ENCODE measurements at regions not wholly inside any gene's neighbourhood (a gene's known extent, or its start where the extent isn't known, plus 50 kb on each side); places are given as distances from the start of the nearest gene placed in this dataset.

DNA sequence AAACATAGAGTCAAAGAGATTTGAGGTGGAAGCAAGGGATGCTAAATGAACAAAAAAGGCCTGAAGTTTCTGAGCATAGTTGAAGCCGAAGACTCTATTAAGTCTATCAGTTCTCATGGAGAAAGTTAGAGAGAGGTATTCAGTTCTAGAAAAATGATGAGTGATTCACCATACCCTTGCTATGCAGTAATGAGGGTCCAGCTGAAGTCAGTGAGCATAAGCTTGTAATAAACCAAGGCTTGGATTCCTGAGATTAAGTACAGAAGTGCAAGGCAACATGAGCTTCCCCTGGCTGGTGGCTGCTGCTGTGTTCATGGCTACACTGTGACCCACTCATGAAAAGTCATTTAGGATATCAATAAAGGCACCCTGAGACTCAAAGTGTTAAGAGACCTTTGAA lies 129.7 kb upstream of the MTAP start:
- DNase-seq (ENCODE audit: low read depth), result no peak
- TF ChIP-seq, protein P1, sequence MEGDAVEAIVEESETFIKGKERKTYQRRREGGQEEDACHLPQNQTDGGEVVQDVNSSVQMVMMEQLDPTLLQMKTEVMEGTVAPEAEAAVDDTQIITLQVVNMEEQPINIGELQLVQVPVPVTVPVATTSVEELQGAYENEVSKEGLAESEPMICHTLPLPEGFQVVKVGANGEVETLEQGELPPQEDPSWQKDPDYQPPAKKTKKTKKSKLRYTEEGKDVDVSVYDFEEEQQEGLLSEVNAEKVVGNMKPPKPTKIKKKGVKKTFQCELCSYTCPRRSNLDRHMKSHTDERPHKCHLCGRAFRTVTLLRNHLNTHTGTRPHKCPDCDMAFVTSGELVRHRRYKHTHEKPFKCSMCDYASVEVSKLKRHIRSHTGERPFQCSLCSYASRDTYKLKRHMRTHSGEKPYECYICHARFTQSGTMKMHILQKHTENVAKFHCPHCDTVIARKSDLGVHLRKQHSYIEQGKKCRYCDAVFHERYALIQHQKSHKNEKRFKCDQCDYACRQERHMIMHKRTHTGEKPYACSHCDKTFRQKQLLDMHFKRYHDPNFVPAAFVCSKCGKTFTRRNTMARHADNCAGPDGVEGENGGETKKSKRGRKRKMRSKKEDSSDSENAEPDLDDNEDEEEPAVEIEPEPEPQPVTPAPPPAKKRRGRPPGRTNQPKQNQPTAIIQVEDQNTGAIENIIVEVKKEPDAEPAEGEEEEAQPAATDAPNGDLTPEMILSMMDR (IDR thresholded peaks at IDR 0.05; ENCODE audit: insufficient read depth, low read depth, low read length), result no peak
- H3K4me3 ChIP-seq (ENCODE audit: low read depth, low read length), result no peak overlapping the region

DNA sequence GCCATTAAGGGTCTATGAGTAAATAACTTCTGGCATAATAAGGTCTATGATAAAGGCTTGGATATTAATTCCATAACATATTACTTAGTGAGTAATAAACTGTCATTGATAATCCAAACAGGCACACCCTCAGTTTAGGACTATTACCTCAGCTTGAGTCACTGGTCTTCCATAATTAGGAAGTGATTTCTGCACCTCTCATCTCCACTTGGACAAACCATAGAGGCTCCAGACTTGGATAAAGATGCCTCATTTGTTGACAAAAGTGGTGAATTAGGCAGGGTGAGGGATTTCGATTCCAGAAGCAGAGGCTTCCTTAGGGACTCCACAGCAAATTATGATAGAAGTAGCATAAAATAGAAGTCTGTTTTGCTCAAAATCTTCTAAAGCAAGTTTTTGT lies 127.5 kb upstream of the MTAP start:
- DNase-seq (ENCODE audit: low read depth), result no peak
- TF ChIP-seq, protein P1 (IDR thresholded peaks at IDR 0.05; ENCODE audit: insufficient read depth, low read depth, low read length), result no peak
- H3K4me3 ChIP-seq (ENCODE audit: low read depth, low read length), result no peak overlapping the region

DNA sequence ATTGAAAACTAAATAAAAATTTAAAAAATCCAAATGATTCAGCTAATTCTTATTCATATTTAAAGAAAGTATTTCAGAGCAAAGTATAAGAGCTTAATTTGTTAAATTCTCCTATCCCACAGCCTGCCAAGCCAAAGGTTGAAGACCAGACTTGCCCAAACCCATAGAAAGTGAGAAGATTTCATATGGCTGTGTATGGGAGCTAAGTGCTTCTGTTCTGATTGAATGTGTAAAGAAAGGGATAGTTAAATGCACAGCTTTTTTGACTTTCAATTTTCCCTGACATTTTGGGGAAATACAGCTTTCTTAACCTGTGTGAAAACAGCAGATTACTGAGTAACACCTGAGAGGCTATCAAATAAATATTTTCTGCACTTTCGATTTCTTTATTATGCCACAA lies 125.0 kb upstream of the MTAP start:
- H3K4me3 ChIP-seq (ENCODE audit: low read depth, low read length), result peak overlapping the region; percentile 28
- no peak for DNase-seq (ENCODE audit: low read depth)
- TF ChIP-seq, protein P1 (IDR thresholded peaks at IDR 0.05; ENCODE audit: insufficient read depth, low read depth, low read length), result no peak

DNA sequence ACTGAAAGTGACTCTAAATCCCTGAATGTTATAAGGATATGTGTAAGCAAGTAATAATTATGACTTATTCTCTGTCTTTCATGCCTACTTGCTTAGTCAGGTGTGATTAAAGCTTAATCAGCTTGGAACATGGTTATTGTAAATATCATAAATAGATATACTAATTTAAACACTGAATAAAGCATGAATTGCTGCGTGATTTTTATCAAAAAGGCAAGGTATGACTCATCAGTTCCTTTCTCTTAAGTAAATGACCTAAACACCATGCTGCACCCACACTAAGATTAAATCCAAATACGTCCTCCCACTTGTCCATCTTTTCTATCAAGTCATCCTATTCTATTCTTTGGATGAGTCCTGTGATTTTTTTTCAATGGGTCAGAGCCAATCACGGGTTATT lies 124.6 kb upstream of the MTAP start:
- peak; percentile 84 for DNase-seq (ENCODE audit: low read depth)
- peak overlapping the region; percentile 28 for H3K4me3 ChIP-seq (ENCODE audit: low read depth, low read length)
- TF ChIP-seq, protein P1 (IDR thresholded peaks at IDR 0.05; ENCODE audit: insufficient read depth, low read depth, low read length), result no peak

DNA sequence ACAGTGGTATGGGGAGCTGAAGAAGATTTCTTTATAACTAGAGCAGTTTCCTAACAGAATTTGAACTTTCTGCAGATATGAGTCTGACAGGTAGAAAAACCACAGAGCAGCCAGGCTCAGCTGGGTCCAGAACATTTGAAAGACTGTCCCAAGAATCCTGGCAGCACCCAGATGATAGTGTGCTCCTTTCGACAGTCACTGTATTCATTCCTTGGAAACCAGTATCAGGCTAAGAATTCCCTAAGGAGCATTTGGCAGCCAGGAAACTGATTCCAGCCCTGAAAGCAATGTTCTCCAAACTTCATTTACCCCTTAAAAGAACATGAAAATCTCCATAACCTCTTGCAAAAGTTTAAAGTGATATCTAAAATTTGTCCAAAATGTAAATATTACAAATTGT lies 123.0 kb upstream of the MTAP start:
- H3K4me3 ChIP-seq (ENCODE audit: low read depth, low read length), result no peak overlapping the region
- DNase-seq (ENCODE audit: low read depth), result peak; percentile 36
- TF ChIP-seq, protein P1 (IDR thresholded peaks at IDR 0.05; ENCODE audit: insufficient read depth, low read depth, low read length), result no peak

DNA sequence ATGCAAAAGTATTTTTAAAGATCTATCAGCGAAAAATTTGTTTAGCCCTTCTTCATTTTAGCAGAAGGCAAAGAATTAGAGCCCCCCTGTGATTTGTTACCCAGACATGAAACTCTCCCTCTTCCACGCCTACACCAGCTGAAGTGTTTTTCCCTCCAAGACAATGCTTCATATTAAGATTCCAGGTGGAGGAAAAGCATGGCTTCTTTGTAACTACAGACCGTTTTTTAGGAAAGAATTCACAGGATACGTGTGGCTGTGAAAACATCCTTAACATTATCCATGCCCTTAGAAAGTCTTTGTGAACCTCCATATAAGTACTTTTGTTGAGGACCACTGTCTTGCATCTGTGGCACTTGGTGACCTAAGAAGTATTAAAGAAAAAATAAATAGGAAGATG lies 121.8 kb upstream of the MTAP start:
- no peak for DNase-seq (ENCODE audit: low read depth)
- no peak overlapping the region for H3K4me3 ChIP-seq (ENCODE audit: low read depth, low read length)
- TF ChIP-seq, protein P1 (IDR thresholded peaks at IDR 0.05; ENCODE audit: insufficient read depth, low read depth, low read length), result no peak

DNA sequence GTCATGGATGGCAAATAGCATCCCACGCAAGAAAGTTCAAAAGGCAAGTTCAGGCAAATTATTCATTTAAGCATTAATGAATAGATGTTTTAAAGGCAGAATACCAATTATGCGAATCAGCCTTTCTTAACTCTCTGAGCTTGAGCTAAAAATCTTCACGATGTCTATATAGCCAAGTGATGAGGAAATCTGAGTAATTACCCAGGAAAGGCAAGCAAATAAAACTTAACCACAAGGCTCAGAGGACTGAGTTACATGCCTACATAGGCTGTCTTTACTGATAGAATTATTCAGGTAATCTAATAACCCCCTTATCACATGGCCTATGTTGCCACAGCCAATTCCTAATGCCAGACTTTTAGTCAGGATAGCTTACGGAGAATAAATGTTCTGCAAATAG lies 120.8 kb upstream of the MTAP start:
- H3K4me3 ChIP-seq (ENCODE audit: low read depth, low read length), result no peak overlapping the region
- peak; percentile 88 for DNase-seq (ENCODE audit: low read depth)
- TF ChIP-seq, protein P1 (IDR thresholded peaks at IDR 0.05; ENCODE audit: insufficient read depth, low read depth, low read length), result no peak
